WI38 (cell line): ENCODE measurements at regions not wholly inside any gene's neighbourhood (a gene's known extent, or its start where the extent isn't known, plus 50 kb on each side); places are given as distances from the start of the nearest gene placed in this dataset.

Experiments used
- H3K4me3 ChIP-seq: 2 replicates; pipeline ENCODE4 v1.5.1; 2011; ENCODE audit warnings: low read depth, mild to moderate bottlenecking, control low read depth, low read length
- CTCF ChIP-seq: IDR thresholded peaks from 2 replicates; pipeline ENCODE4 v1.5.1; 2012; ENCODE audit warnings: low read depth, mild to moderate bottlenecking, control low read depth, low read length

GRCh38 chr18:10025711-10026670 lies 112.2 kb downstream of the VAPA start:
- no peak for TF ChIP-seq CTCF
- H3K4me3 ChIP-seq: no peak overlapping the region

GRCh38 chr18:10027031-10027430 lies 113.2 kb downstream of the VAPA start:
- TF ChIP-seq CTCF: no peak
- no peak overlapping the region for H3K4me3 ChIP-seq

- no peak for TF ChIP-seq CTCF
- no peak overlapping the region for H3K4me3 ChIP-seq
These were observed 113.6 kb downstream of the VAPA start for GRCh38 chr18:10027461-10027860.

GRCh38 chr18:10029711-10030110 lies 115.9 kb downstream of the VAPA start:
- no peak overlapping the region for H3K4me3 ChIP-seq
- TF ChIP-seq CTCF: no peak

GRCh38 chr18:10030816-10031541 lies 117.2 kb downstream of the VAPA start:
- H3K4me3 ChIP-seq: no peak overlapping the region
- TF ChIP-seq CTCF: no peak

GRCh38 chr18:10032331-10033015 lies 118.7 kb downstream of the VAPA start:
- no peak for TF ChIP-seq CTCF
- H3K4me3 ChIP-seq: no peak overlapping the region
